Right lobe of liver (tissue), 6 donors: ENCODE measurements at regions not wholly inside any gene's neighbourhood (a gene's known extent, or its start where the extent isn't known, plus 50 kb on each side); places are given as distances from the start of the nearest gene placed in this dataset.

ENCODE experiments used
- ATAC-seq, 4 donors: fragments of 200-7000 bp; cut with Tn5 transposase; one replicate each; pipeline ENCODE4 v1.9.1; 2020; ENCODE audit warnings: mild to moderate bottlenecking in 4 of 4, moderate library complexity in 4 of 4
- DNase-seq, 3 donors: peaks; one replicate each; pipeline ENCODE4 v3.0.0-alpha.2; 2020
- H3K27ac ChIP-seq, 3 donors: fragments of 200-600 bp; one replicate each; pipeline ENCODE4 v1.8.0; 2022
- H3K27me3 ChIP-seq, 2 donors: fragments of 200-600 bp; one replicate each; pipeline ENCODE4 v1.8.0; 2022
- H3K36me3 ChIP-seq, 4 donors: fragments of 200-600 bp; sonication (generic) in 1 of 4; one replicate each; pipeline versions ENCODE4 v1.5.1 to v1.8.0; 2017 to 2022; ENCODE audit warnings: control low read depth in 1 of 4
- H3K4me1 ChIP-seq, 4 donors: fragments of 200-600 bp; sonication (generic) in 1 of 4; one replicate each; pipeline versions ENCODE4 v1.5.1 to v1.8.0; 2017 to 2022; ENCODE audit warnings: control low read depth in 1 of 4
- H3K4me3 ChIP-seq, 3 donors: fragments of 200-600 bp; one replicate each; pipeline ENCODE4 v1.8.0; 2022
- H3K9me3 ChIP-seq, 4 donors: fragments of 200-600 bp; sonication (generic) in 1 of 4; one replicate each; pipeline versions ENCODE4 v1.5.1 to v1.8.0; 2017 to 2022; ENCODE audit warnings: control low read depth in 1 of 4
- CTCF ChIP-seq, 4 donors: fragments of 200-600 bp in 3 of 4; fragments of 450-650 bp in 1 of 4; IDR thresholded peaks; one replicate each; pipeline versions ENCODE4 v1.5.1 to v1.8.0; 2016 to 2022; ENCODE audit warnings: antibody characterized with exemption in 4 of 4, mild to moderate bottlenecking in 2 of 4
- POLR2A ChIP-seq: fragments of 450-650 bp; IDR thresholded peaks from one replicate; pipeline ENCODE4 v1.6.1; 2017; ENCODE audit warnings: antibody characterized with exemption, mild to moderate bottlenecking
- WGBS: methylation state at CpG from one replicate; pipeline ENCODE4 v1.1.6; 2018; ENCODE audit warnings: low coverage, low lambda C conversion rate; ENCODE audit not compliant: insufficient coverage; ENCODE audit errors: missing lambda C conversion rate; 5-methylcytosine and 5-hydroxymethylcytosine counted together
- intact Hi-C, 2 donors: fragments of 100-400 bp; cut with DNase I; formaldehyde crosslinking; loops; one replicate each; pipeline versions ENCODE4 v1.11.2 to v1.14.1; 2022
- donor health status: DM: no; HTN: yes; CAD: no.
- donor health status: DM: no; HTN: no; CAD: no.
- donor health status: DM: no; HTN: no; CAD: no.
- donor health status: DM: no; HTN: yes; CAD: no.
- donor health status: DM: no; HTN: yes; CAD: no.

DNA sequence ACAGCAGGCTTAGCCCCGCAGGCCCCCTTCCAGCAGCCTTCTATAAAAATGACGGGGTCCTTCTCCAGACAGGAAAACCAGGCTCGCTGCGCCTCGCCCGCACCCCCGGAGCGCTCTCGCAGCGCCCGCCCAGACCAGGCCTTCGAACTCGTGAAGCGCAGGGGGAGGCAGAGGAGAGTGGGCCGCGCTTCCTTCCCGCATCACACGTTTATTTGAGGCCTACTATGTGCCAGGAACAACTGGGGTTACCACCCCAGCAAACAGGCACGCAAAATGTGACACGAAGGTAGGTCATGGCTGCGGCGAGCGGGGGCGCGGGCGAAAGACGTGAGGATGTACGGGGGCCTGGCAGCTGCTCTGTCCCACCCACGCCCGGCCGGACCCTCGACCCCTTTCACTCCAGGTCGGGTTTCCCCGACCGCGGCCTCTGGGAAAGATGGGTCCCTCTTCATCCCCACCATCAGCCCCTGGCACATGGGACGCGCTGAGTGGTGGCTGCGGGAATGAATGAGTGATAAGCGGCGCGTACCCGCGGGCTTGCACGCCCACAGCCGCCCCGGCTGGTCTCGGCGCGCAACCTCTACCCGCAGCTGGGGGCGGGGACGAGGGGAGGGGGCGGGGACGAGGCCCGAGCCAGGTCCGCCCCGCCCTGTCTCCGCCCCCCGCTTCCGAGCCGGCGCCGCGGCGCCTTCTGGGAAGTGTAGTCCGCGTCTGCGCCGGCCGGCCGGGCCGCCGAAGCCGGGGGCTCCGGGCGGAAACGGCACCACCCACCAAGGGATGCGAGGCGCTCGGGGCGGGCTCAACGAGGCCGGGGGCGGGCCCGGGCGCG is 59.1 kb downstream of the ZNF467 start:
- TF ChIP-seq CTCF (IDR thresholded peaks at IDR 0.05): no peak
- TF ChIP-seq POLR2A: no peak
- Histone ChIP-seq H3K27me3 (no peaks in the 10 kb centered on the region), H3K27ac (peak overlapping the region in 1 of 3 donors; percentile 18), H3K9me3 (peaks cover 0 to 7% (median 0%) of the 10 kb centered on the region in 4 donors), H3K4me3 (peak overlapping the region; percentile 54 to 74 (median 54)), H3K4me1 (peaks cover 0 to 8% (median 0%) of the 10 kb centered on the region in 4 donors), H3K36me3 (no peaks in the 10 kb centered on the region)
- 20% methylated on average over 2 of the region's 88 CpGs for WGBS
- DNase-seq: peak; percentile 89 to 93 (median 92)
- intact Hi-C loops: no loop called here
- ATAC-seq: peak; percentile 97 to 99 (median 98)

DNA sequence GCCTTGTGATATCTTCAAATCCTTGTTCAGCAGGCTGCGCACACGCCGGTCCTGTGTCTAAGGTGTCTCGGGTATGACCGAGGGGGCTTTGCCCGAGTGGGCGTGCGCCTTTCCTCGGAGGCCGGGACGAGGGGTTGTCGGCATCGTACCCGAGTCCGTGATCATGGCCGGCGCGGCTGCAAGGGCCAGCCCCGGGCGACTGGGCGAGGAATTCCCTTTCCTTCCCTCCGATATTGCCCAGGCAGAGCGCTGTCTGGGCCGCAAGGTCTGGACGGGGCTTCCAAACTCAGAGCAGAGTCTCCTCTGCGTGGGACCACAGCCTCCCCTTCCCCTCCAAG is 59.7 kb downstream of the ZNF467 start:
- Histone ChIP-seq H3K27ac (no peak overlapping the region), H3K4me3 (no peak overlapping the region), H3K36me3 (no peaks in the 10 kb centered on the region), H3K27me3 (no peaks in the 10 kb centered on the region), H3K9me3 (peaks cover 0 to 7% (median 0%) of the 10 kb centered on the region in 4 donors), H3K4me1 (peaks cover 0 to 8% (median 0%) of the 10 kb centered on the region in 4 donors)
- TF ChIP-seq CTCF (IDR thresholded peaks at IDR 0.05) (no peak), POLR2A (no peak)
- 76% methylated on average over 9 of the region's 26 CpGs for WGBS
- intact Hi-C loops: no loop called here
- DNase-seq (no peak), ATAC-seq (no peak)

GRCh38 chr7:149713061-149713730 is 60.2 kb downstream of the ZNF467 start:
- DNase-seq (no peak), ATAC-seq (no peak)
- Histone ChIP-seq H3K4me1 (peaks cover 0 to 8% (median 0%) of the 10 kb centered on the region in 4 donors), H3K27me3 (no peaks in the 10 kb centered on the region), H3K36me3 (no peaks in the 10 kb centered on the region), H3K4me3 (no peak overlapping the region), H3K9me3 (peaks cover 0 to 7% (median 0%) of the 10 kb centered on the region in 4 donors), H3K27ac (no peak overlapping the region)
- WGBS: no CpG with 5 or more reads among the region's 16 CpGs
- TF ChIP-seq POLR2A (no peak), CTCF (IDR thresholded peaks at IDR 0.05) (no peak)
- intact Hi-C loops: no loop called here

DNA sequence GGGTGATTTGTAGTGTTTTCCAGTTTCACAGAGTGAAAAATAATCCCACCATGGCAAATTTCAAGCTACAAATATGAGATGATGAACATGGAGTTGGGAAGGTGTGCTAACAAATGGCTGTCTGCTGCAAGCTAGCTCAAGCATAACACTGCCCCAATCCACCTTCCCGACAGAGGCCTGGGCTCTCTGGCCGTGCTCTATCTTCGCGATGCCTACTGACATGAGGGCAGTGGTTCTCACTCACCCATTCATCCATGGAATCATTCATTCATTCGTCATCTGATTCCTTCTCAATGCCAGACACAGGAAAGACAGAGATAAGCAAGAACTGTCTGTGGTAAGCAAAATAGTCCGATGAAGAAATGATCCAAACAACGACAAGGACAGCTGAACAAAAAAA is 65.4 kb downstream of the ZNF467 start:
- intact Hi-C loops: no loop called here
- H3K9me3 ChIP-seq: peaks cover 0 to 7% (median 0%) of the 10 kb centered on the region in 4 donors
- no peak overlapping the region for H3K27ac ChIP-seq
- TF ChIP-seq CTCF (IDR thresholded peaks at IDR 0.05): no peak
- TF ChIP-seq POLR2A: no peak
- H3K27me3 ChIP-seq: no peaks in the 10 kb centered on the region
- 81% methylated on average over 7 of the region's 7 CpGs for WGBS
- no peak overlapping the region for H3K4me3 ChIP-seq
- no peaks in the 10 kb centered on the region for H3K36me3 ChIP-seq
- DNase-seq (no peak), ATAC-seq (no peak)
- H3K4me1 ChIP-seq: no peaks in the 10 kb centered on the region
